ENCODE measurements at regions not wholly inside any gene's neighbourhood (a gene's known extent, or its start where the extent isn't known, plus 50 kb on each side); places are given as distances from the start of the nearest gene placed in this dataset.

DNA sequence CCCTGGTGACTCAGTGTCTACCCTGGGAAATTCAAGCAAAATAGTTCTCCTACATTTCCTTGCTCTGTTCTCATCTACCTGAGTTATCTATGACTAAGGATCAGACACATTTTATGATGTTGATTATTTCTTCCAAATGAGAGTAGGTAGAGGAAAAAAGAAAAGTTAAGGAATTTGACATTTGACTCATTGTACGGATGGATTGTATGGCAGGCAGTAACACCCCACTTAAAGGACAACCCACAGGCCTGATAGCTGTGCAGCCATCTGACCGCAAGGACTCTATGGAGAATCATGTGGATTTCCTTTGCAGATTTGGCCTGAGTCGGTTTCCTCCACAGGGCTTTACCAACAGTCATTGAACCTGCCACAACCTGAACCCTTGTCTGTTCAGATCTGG, 540.3 kb downstream of the BCL11B start:
- H3K4me1 ChIP-seq (ENCODE audit: insufficient read depth, poor library complexity, severe bottlenecking) = no peaks in the 10 kb centered on the region
- no peak for DNase-seq (ENCODE audit: low spot score)
- H3K9me3 ChIP-seq (ENCODE audit: severe bottlenecking) = no peaks in the 10 kb centered on the region
- ATAC-seq (ENCODE audit: low read depth) = no peak; the same call in 2 of the 3 replicates
- no peaks in the 10 kb centered on the region for H3K36me3 ChIP-seq (ENCODE audit: low read depth)
- H3K27ac ChIP-seq (ENCODE audit: poor library complexity, severe bottlenecking) = no peak overlapping the region
- no peak overlapping the region for H3K4me3 ChIP-seq (ENCODE audit: severe bottlenecking)
- no peak for TF ChIP-seq CTCF (IDR thresholded peaks at IDR 0.05; ENCODE audit: poor library complexity, severe bottlenecking)
- peaks cover 15% of the 10 kb centered on the region for H3K27me3 ChIP-seq (ENCODE audit: insufficient read depth, poor library complexity, severe bottlenecking)

GRCh38 chr14:98733536-98733935, 538.5 kb downstream of the BCL11B start:
- ATAC-seq (ENCODE audit: low read depth) (no peak), DNase-seq (ENCODE audit: low spot score) (no peak)
- H3K36me3 ChIP-seq (ENCODE audit: low read depth) = no peaks in the 10 kb centered on the region
- H3K4me1 ChIP-seq (ENCODE audit: insufficient read depth, poor library complexity, severe bottlenecking) = no peaks in the 10 kb centered on the region
- H3K9me3 ChIP-seq (ENCODE audit: severe bottlenecking) = no peaks in the 10 kb centered on the region
- no peak overlapping the region for H3K4me3 ChIP-seq (ENCODE audit: severe bottlenecking)
- H3K27ac ChIP-seq (ENCODE audit: poor library complexity, severe bottlenecking) = no peak overlapping the region
- H3K27me3 ChIP-seq (ENCODE audit: insufficient read depth, poor library complexity, severe bottlenecking) = peaks cover 5% of the 10 kb centered on the region
- no peak for TF ChIP-seq CTCF (IDR thresholded peaks at IDR 0.05; ENCODE audit: poor library complexity, severe bottlenecking)

- DNase-seq (ENCODE audit: low spot score) (no peak), ATAC-seq (ENCODE audit: low read depth) (no peak)
- Histone ChIP-seq H3K27ac (ENCODE audit: poor library complexity, severe bottlenecking) (no peak overlapping the region), H3K27me3 (ENCODE audit: insufficient read depth, poor library complexity, severe bottlenecking) (no peaks in the 10 kb centered on the region), H3K4me1 (ENCODE audit: insufficient read depth, poor library complexity, severe bottlenecking) (no peaks in the 10 kb centered on the region), H3K9me3 (ENCODE audit: severe bottlenecking) (no peaks in the 10 kb centered on the region), H3K4me3 (ENCODE audit: severe bottlenecking) (no peak overlapping the region), H3K36me3 (ENCODE audit: low read depth) (no peaks in the 10 kb centered on the region)
- TF ChIP-seq CTCF (IDR thresholded peaks at IDR 0.05; ENCODE audit: poor library complexity, severe bottlenecking) = no peak
Observed at GRCh38 chr14:98736701-98737338, 535.2 kb downstream of the BCL11B start.

- no peaks in the 10 kb centered on the region for H3K36me3 ChIP-seq (ENCODE audit: low read depth)
- no peaks in the 10 kb centered on the region for H3K9me3 ChIP-seq (ENCODE audit: severe bottlenecking)
- H3K4me1 ChIP-seq (ENCODE audit: insufficient read depth, poor library complexity, severe bottlenecking) = no peaks in the 10 kb centered on the region
- DNase-seq (ENCODE audit: low spot score) = no peak
- ATAC-seq (ENCODE audit: low read depth) = no peak
- no peak overlapping the region for H3K27ac ChIP-seq (ENCODE audit: poor library complexity, severe bottlenecking)
- H3K27me3 ChIP-seq (ENCODE audit: insufficient read depth, poor library complexity, severe bottlenecking) = peaks cover under 1% of the 10 kb centered on the region
- H3K4me3 ChIP-seq (ENCODE audit: severe bottlenecking) = no peak overlapping the region
- TF ChIP-seq CTCF (IDR thresholded peaks at IDR 0.05; ENCODE audit: poor library complexity, severe bottlenecking) = no peak
Observed at GRCh38 chr14:98741523-98741922, 530.5 kb downstream of the BCL11B start.

GRCh38 chr14:98742001-98742400, 530.0 kb downstream of the BCL11B start:
- no peaks in the 10 kb centered on the region for H3K4me1 ChIP-seq (ENCODE audit: insufficient read depth, poor library complexity, severe bottlenecking)
- no peak overlapping the region for H3K27ac ChIP-seq (ENCODE audit: poor library complexity, severe bottlenecking)
- no peak for TF ChIP-seq CTCF (IDR thresholded peaks at IDR 0.05; ENCODE audit: poor library complexity, severe bottlenecking)
- ATAC-seq (ENCODE audit: low read depth) = no peak
- DNase-seq (ENCODE audit: low spot score) = no peak
- H3K27me3 ChIP-seq (ENCODE audit: insufficient read depth, poor library complexity, severe bottlenecking) = peaks cover 5% of the 10 kb centered on the region
- H3K9me3 ChIP-seq (ENCODE audit: severe bottlenecking) = no peaks in the 10 kb centered on the region
- H3K36me3 ChIP-seq (ENCODE audit: low read depth) = no peaks in the 10 kb centered on the region
- H3K4me3 ChIP-seq (ENCODE audit: severe bottlenecking) = no peak overlapping the region

All from RWPE2 (cell line).